Gastroesophageal sphincter (tissue), 2 donors: ENCODE measurements at regions not wholly inside any gene's neighbourhood (a gene's known extent, or its start where the extent isn't known, plus 50 kb on each side); places are given as distances from the start of the nearest gene placed in this dataset.

Source experiments
- EP300 ChIP-seq: sonication (generic); formaldehyde crosslinking; IDR thresholded peaks from one replicate; pipeline ENCODE4 v1.6.1; 2017; ENCODE audit warnings: antibody characterized with exemption, mild to moderate bottlenecking
- POLR2AphosphoS5 ChIP-seq: sonication (generic); formaldehyde crosslinking; IDR thresholded peaks from one replicate; pipeline ENCODE4 v1.6.1; 2017; ENCODE audit warnings: antibody characterized with exemption

- TF ChIP-seq EP300 (no peak), POLR2AphosphoS5 (no peak)
Measured at GRCh38 chr11:39177678-39178077, 2281.8 kb downstream of the LRRC4C start.
